GM12878 (cell line): ENCODE measurements at regions not wholly inside any gene's neighbourhood (a gene's known extent, or its start where the extent isn't known, plus 50 kb on each side); places are given as distances from the start of the nearest gene placed in this dataset.

ENCODE experiments used
- ATAC-seq: fragments of 200-7000 bp; cut with Tn5 transposase; 3 replicates; pipeline ENCODE4 v1.9.1; 2020; ENCODE audit warnings: mild to moderate bottlenecking, moderate library complexity
- BruUV-seq: library from RNA; stranded (reverse); fragments of 400-500 nt; replicated peaks from 2 replicates; lab custom pipeline; 2021; lab: Mats Ljungman, UMichigan
- CTCF ChIA-PET: fragments of 300-600 bp; sonication (Branson Sonifier 250); formaldehyde crosslinking; extraction: SDS; loops from one replicate; lab custom pipeline; 2021; ENCODE audit warnings: inconsistent platforms; lab: Yijun Ruan, JAX
- POLR2A ChIA-PET: fragments of 350-600 bp; formaldehyde crosslinking; extraction: SDS; loops from one replicate; lab custom pipeline; 2021; ENCODE audit warnings: inconsistent platforms; lab: Charles Lee
- RAD21 ChIA-PET: fragments of 300-600 bp; sonication (Branson Sonifier 250); formaldehyde crosslinking; loops from one replicate; lab custom pipeline; 2023; ENCODE audit warnings: antibody characterized with exemption; ENCODE audit not compliant: unreplicated experiment; lab: Charles Lee
- SMC1A ChIA-PET: fragments of 300-600 bp; sonication (Branson Sonifier 250); formaldehyde crosslinking; loops from one replicate; lab custom pipeline; 2023; ENCODE audit not compliant: unreplicated experiment, uncharacterized antibody; lab: Charles Lee
- DNase-seq: peaks from one replicate; pipeline ENCODE4 v3.0.0-alpha.2; 2011; ENCODE audit warnings: low read depth, low spot score
- FAIRE-seq: peaks from 3 replicates; lab custom pipeline; 2011; peaks lifted over from hg19 to GRCh38; lab: Jason Lieb, UNC
- H2AFZ ChIP-seq: 2 replicates; pipeline ENCODE4 v1.6.0; 2011; ENCODE audit warnings: low read depth, low read length, control low read depth; ENCODE audit not compliant: control insufficient read depth
- H3K27ac ChIP-seq: 2 replicates; pipeline ENCODE4 v1.5.1; 2011; ENCODE audit warnings: control low read depth; ENCODE audit not compliant: control insufficient read depth, insufficient read depth
- H3K27me3 ChIP-seq, 2 experiments: replicated peaks in 1 of 2; 2 replicates each; pipeline versions ENCODE4 v1.6.0 to v1.6.1; 2011; ENCODE audit warnings: low read length in 1 of 2; ENCODE audit not compliant: control insufficient read depth in 2 of 2, insufficient read depth in 2 of 2
- H3K36me3 ChIP-seq, 2 experiments: 2 replicates each; pipeline ENCODE4 v1.5.1; 2011; ENCODE audit warnings: low read length in 1 of 2; ENCODE audit not compliant: control insufficient read depth in 2 of 2, insufficient read depth in 2 of 2
- H3K4me1 ChIP-seq: 2 replicates; pipeline ENCODE4 v1.6.1; 2011; ENCODE audit warnings: mild to moderate bottlenecking, low read length, moderate library complexity, mixed read lengths; ENCODE audit not compliant: control insufficient read depth, insufficient read depth
- H3K4me2 ChIP-seq: 2 replicates; pipeline ENCODE4 v1.6.0; 2011; ENCODE audit warnings: control low read depth; ENCODE audit not compliant: control insufficient read depth, insufficient read depth
- H3K4me3 ChIP-seq: fragments of 200-600 bp; sonication (generic); 2 replicates; pipeline ENCODE4 v1.5.1; 2016
- H3K79me2 ChIP-seq: 2 replicates; pipeline ENCODE4 v1.6.0; 2011; ENCODE audit warnings: low read length; ENCODE audit not compliant: control insufficient read depth, insufficient read depth
- H3K9ac ChIP-seq: 2 replicates; pipeline ENCODE4 v1.8.0; 2011; ENCODE audit warnings: low read length, control low read depth, mixed read lengths; ENCODE audit not compliant: control insufficient read depth, insufficient read depth
- H3K9me3 ChIP-seq: replicated peaks from 3 replicates; pipeline ENCODE4 v1.5.1; 2011; ENCODE audit warnings: mild to moderate bottlenecking, low read length; ENCODE audit not compliant: control insufficient read depth, insufficient read depth
- H4K20me1 ChIP-seq: 2 replicates; pipeline ENCODE4 v1.6.0; 2011; ENCODE audit not compliant: control insufficient read depth, insufficient read depth
- EGR1 ChIP-seq, 2 experiments: IDR thresholded peaks; 1 replicate in 1 of 2; 2 replicates in 1 of 2; pipeline ENCODE4 v1.6.1; 2011 to 2012; ENCODE audit warnings: low read depth in 2 of 2, low read length in 2 of 2, borderline replicate concordance in 1 of 2, mild to moderate bottlenecking in 1 of 2, moderate library complexity in 1 of 2
- PBX3 ChIP-seq: IDR thresholded peaks from 2 replicates; pipeline ENCODE4 v1.6.1; 2011; ENCODE audit warnings: mild to moderate bottlenecking, low read depth, low read length, moderate library complexity; ENCODE audit not compliant: insufficient replicate concordance
- PRDM15 ChIP-seq: fragments of 450-650 bp; formaldehyde crosslinking; IDR thresholded peaks from 2 replicates; pipeline ENCODE4 v1.4.0; 2020; ENCODE audit warnings: mild to moderate bottlenecking, moderate library complexity
- WGBS: methylation state at CpG from one replicate; pipeline ENCODE4 v1.1.6; 2016; ENCODE audit warnings: low lambda C conversion rate; ENCODE audit not compliant: insufficient replicate concordance, insufficient coverage; ENCODE audit errors: missing lambda C conversion rate; 5-methylcytosine and 5-hydroxymethylcytosine counted together
- in situ Hi-C: fragments of 300-500 bp; cut with MboI; formaldehyde crosslinking; loops from 9 replicates; pipeline ENCODE4 v1.14.3; 2018; ENCODE audit warnings: mixed read lengths
- intact Hi-C: fragments of 100-400 bp; cut with micrococcal nuclease; formaldehyde crosslinking; loops from one replicate; pipeline ENCODE4 v1.14.2; 2022; ENCODE audit not compliant: unreplicated experiment
- TF ChIP-seq, protein P1 (sequence below): fragments of 450-650 bp; IDR thresholded peaks from 2 replicates; pipeline ENCODE4 v1.6.1; 2017; ENCODE audit warnings: low read depth, mild to moderate bottlenecking, moderate library complexity
- TF ChIP-seq, protein P2 (sequence below): fragments of 450-650 bp; IDR thresholded peaks from 2 replicates; pipeline ENCODE4 v1.6.1; 2018; ENCODE audit warnings: mild to moderate bottlenecking, low read depth, moderate library complexity; ENCODE audit not compliant: partially characterized antibody

DNA sequence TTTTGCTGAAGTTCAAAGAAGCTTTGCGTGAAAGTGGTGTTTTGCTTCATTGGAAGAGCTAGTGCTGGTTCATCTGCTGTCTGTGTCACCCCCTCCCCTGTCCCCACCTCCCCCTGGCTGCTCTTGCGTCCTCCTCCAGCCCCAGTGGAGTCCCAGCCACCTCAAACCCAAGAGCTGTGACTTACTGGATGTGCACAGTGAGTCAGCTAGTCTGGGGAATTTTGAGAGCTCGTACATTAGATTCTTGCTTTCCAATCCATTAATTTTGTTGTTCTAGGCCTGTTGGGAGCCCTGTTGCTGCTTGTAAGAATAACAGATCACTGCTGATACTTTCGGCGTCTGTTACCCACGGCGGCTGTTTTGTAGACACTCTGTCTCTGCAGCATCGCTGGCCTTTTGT, 412.1 kb downstream of the TSN start:
- no peak for TF ChIP-seq PBX3
- TF ChIP-seq, protein P1, sequence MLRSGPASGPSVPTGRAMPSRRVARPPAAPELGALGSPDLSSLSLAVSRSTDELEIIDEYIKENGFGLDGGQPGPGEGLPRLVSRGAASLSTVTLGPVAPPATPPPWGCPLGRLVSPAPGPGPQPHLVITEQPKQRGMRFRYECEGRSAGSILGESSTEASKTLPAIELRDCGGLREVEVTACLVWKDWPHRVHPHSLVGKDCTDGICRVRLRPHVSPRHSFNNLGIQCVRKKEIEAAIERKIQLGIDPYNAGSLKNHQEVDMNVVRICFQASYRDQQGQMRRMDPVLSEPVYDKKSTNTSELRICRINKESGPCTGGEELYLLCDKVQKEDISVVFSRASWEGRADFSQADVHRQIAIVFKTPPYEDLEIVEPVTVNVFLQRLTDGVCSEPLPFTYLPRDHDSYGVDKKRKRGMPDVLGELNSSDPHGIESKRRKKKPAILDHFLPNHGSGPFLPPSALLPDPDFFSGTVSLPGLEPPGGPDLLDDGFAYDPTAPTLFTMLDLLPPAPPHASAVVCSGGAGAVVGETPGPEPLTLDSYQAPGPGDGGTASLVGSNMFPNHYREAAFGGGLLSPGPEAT: no peak
- no peaks in the 10 kb centered on the region for H3K27me3 ChIP-seq
- no peak overlapping the region for H2AFZ ChIP-seq
- H3K4me3 ChIP-seq: no peak overlapping the region
- WGBS: 21% methylated on average over 8 of the region's 8 CpGs
- intact Hi-C loops: no loop called here
- H3K79me2 ChIP-seq: no peaks in the 10 kb centered on the region
- H3K9ac ChIP-seq: no peak overlapping the region
- ChIA-PET RAD21 (interaction anchor here (0.8 to 1.4 kb wide), 5 partner anchors 11 to 573 kb away, joined by 3 to 6 read pairs (median 3); no protein-coding TSS in a partner anchor), SMC1A (interaction anchor here (0.7 to 1.9 kb wide), 6 partner anchors 13 to 30 kb away, joined by 3 to 5 read pairs (median 4); no protein-coding TSS in a partner anchor), POLR2A (interaction anchor here (1.1 kb wide), 1 partner anchor 11 kb away, joined by 3 read pairs; no protein-coding TSS in a partner anchor), CTCF (interaction anchor here (0.6 to 1.0 kb wide), 3 partner anchors 24 to 573 kb away, joined by 3 read pairs; no protein-coding TSS in a partner anchor)
- no peaks in the 10 kb centered on the region for H3K36me3 ChIP-seq
- BruUV-seq: no TSS peak
- no peaks in the 10 kb centered on the region for H4K20me1 ChIP-seq
- DNase-seq: no peak
- no peak overlapping the region for H3K4me2 ChIP-seq
- no peaks in the 10 kb centered on the region for H3K9me3 ChIP-seq
- no peaks in the 10 kb centered on the region for H3K4me1 ChIP-seq
- no peak overlapping the region for H3K27ac ChIP-seq
- FAIRE-seq: no peak
- ATAC-seq: no peak; the same call in 2 of the 3 replicates
- in situ Hi-C loops: no loop called here

DNA sequence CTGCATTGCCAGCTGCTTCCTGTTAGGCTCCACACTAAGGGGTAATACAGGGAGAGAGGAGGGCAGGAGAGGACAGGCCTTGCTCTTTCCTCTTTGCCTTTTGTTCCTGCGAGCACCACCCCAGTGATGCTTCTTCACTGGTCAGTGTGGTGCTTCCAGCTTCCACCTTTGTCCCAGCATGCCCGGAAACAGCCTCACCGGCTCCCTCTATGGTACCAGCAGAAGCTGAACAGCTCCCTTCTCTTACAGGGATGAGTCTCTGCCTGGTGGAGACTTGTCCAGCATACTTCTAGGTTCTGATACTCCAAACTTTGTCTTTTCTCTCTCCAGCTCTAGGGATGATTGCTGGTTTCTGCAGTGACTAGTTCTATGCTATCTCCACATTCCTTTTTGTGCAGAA, 413.3 kb downstream of the TSN start:
- Histone ChIP-seq H2AFZ (no peak overlapping the region), H3K9me3 (no peaks in the 10 kb centered on the region), H3K27ac (no peak overlapping the region), H3K36me3 (no peaks in the 10 kb centered on the region), H3K4me1 (no peaks in the 10 kb centered on the region), H3K27me3 (no peaks in the 10 kb centered on the region), H3K4me2 (no peak overlapping the region), H3K9ac (no peak overlapping the region), H4K20me1 (no peaks in the 10 kb centered on the region), H3K79me2 (no peaks in the 10 kb centered on the region), H3K4me3 (no peak overlapping the region)
- ChIA-PET SMC1A (interaction anchor here (0.9 to 1.7 kb wide), 3 partner anchors 17 to 192 kb away, joined by 3 to 4 read pairs (median 3); no protein-coding TSS in a partner anchor), CTCF (interaction anchor here (1.0 to 1.4 kb wide), 4 partner anchors 12 to 22 kb away, joined by 3 to 5 read pairs (median 4); no protein-coding TSS in a partner anchor), RAD21 (interaction anchor here (1.0 kb wide), 1 partner anchor 577 kb away, joined by 3 read pairs; no protein-coding TSS in a partner anchor), POLR2A (no interaction called here)
- BruUV-seq: no TSS peak
- 10% methylated on average over 3 of the region's 3 CpGs for WGBS
- intact Hi-C loops: no loop called here
- FAIRE-seq (no peak), ATAC-seq (no peak), DNase-seq (no peak)
- in situ Hi-C loops: no loop called here
- no peak for TF ChIP-seq EGR1 (IDR thresholded peaks at IDR 0.05; ENCODE audit: borderline replicate concordance in 1 of 2, low read depth in 2 of 2, low read length in 2 of 2)
- no peak for TF ChIP-seq PRDM15
- TF ChIP-seq, protein P2, sequence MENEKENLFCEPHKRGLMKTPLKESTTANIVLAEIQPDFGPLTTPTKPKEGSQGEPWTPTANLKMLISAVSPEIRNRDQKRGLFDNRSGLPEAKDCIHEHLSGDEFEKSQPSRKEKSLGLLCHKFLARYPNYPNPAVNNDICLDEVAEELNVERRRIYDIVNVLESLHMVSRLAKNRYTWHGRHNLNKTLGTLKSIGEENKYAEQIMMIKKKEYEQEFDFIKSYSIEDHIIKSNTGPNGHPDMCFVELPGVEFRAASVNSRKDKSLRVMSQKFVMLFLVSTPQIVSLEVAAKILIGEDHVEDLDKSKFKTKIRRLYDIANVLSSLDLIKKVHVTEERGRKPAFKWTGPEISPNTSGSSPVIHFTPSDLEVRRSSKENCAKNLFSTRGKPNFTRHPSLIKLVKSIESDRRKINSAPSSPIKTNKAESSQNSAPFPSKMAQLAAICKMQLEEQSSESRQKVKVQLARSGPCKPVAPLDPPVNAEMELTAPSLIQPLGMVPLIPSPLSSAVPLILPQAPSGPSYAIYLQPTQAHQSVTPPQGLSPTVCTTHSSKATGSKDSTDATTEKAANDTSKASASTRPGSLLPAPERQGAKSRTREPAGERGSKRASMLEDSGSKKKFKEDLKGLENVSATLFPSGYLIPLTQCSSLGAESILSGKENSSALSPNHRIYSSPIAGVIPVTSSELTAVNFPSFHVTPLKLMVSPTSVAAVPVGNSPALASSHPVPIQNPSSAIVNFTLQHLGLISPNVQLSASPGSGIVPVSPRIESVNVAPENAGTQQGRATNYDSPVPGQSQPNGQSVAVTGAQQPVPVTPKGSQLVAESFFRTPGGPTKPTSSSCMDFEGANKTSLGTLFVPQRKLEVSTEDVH: no peak
